K562 (cell line): ENCODE measurements at regions not wholly inside any gene's neighbourhood (a gene's known extent, or its start where the extent isn't known, plus 50 kb on each side); places are given as distances from the start of the nearest gene placed in this dataset.

Source experiments
- ATAC-seq: fragments of 200-7000 bp; cut with Tn5 transposase; 3 replicates; pipeline ENCODE4 v1.9.1; 2020; ENCODE audit warnings: moderate library complexity
- BruUV-seq: library from RNA; stranded (reverse); fragments of 400-500 nt; replicated peaks from 2 replicates; lab custom pipeline; 2021; lab: Mats Ljungman, UMichigan
- CTCF ChIA-PET: fragments of 300-600 bp; formaldehyde crosslinking; extraction: SDS; loops from one replicate; lab custom pipeline; 2021; ENCODE audit warnings: low intra/inter-chr PET ratio; lab: Yijun Ruan, JAX
- POLR2A ChIA-PET: fragments of 300-600, 350-650 bp; sonication (Branson Sonifier 250); formaldehyde crosslinking; extraction: SDS; loops from one replicate; lab custom pipeline; 2021; ENCODE audit warnings: antibody characterized with exemption, inconsistent platforms; lab: Yijun Ruan, JAX
- DNase-seq, 4 experiments: peaks; one replicate each; pipeline versions ENCODE4 v3.0.0 to v3.0.0-alpha.2; 2011 to 2018; ENCODE audit warnings: low spot score in 3 of 4, mixed read lengths in 3 of 4; ENCODE audit errors: extremely low read depth in 1 of 4
- FAIRE-seq: peaks from 2 replicates; lab custom pipeline; 2011; peaks lifted over from hg19 to GRCh38; lab: Jason Lieb, UNC
- H2AFZ ChIP-seq: 2 replicates; pipeline ENCODE4 v1.6.0; 2011; ENCODE audit warnings: low read depth, low read length, control low read depth, inconsistent platforms
- H3K27ac ChIP-seq: fragments of 200-600 bp; 3 replicates; pipeline ENCODE4 v1.8.0; 2011; ENCODE audit warnings: low read depth, mild to moderate bottlenecking, control low read depth, inconsistent platforms, low read length, moderate library complexity, mixed read lengths; ENCODE audit errors: extremely low read depth
- H3K27me3 ChIP-seq, 2 experiments: fragments of 300-600 bp in 1 of 2; 2 replicates in 1 of 2; 3 replicates in 1 of 2; pipeline versions ENCODE4 v1.6.0 to v1.8.0; 2011; ENCODE audit warnings: inconsistent platforms in 2 of 2, low read length in 2 of 2, mild to moderate bottlenecking in 1 of 2, mixed read lengths in 1 of 2, moderate library complexity in 1 of 2; ENCODE audit not compliant: control insufficient read depth in 2 of 2, insufficient read depth in 2 of 2
- H3K36me3 ChIP-seq: fragments of 300-600 bp; 3 replicates; pipeline ENCODE4 v1.8.0; 2011; ENCODE audit warnings: mild to moderate bottlenecking, low read length, inconsistent platforms; ENCODE audit not compliant: control insufficient read depth, insufficient read depth
- H3K4me1 ChIP-seq, 2 experiments: fragments of 200-600 bp in 1 of 2; replicated peaks in 1 of 2; 2 replicates in 1 of 2; 3 replicates in 1 of 2; pipeline versions ENCODE4 v1.5.1 to v1.8.0; 2011; ENCODE audit warnings: inconsistent platforms in 2 of 2, low read length in 2 of 2, mild to moderate bottlenecking in 1 of 2, mixed read lengths in 1 of 2, moderate library complexity in 1 of 2; ENCODE audit not compliant: control insufficient read depth in 2 of 2, insufficient read depth in 2 of 2
- H3K4me2 ChIP-seq: 2 replicates; pipeline ENCODE4 v1.6.1; 2011; ENCODE audit warnings: low read length, control low read depth, inconsistent platforms, mixed read lengths; ENCODE audit not compliant: insufficient read depth
- H3K4me3 ChIP-seq: fragments of 200-600 bp; sonication (generic), shearing (Covaris generic); 2 replicates; pipeline ENCODE4 v1.5.1; 2016; ENCODE audit warnings: control low read depth, inconsistent platforms
- H3K79me2 ChIP-seq: fragments of 200-600 bp; 3 replicates; pipeline ENCODE4 v1.8.0; 2011; ENCODE audit warnings: low read length, inconsistent platforms; ENCODE audit not compliant: control insufficient read depth, insufficient read depth
- H3K9ac ChIP-seq, 2 experiments: 2 replicates each; pipeline versions ENCODE4 v1.6.0 to v1.6.1; 2011; ENCODE audit warnings: low read depth in 2 of 2, low read length in 2 of 2, control low read depth in 1 of 2, inconsistent platforms in 1 of 2, mild to moderate bottlenecking in 1 of 2, mixed read lengths in 1 of 2; ENCODE audit not compliant: insufficient read depth in 1 of 2
- H3K9me1 ChIP-seq: one replicate; pipeline ENCODE4 v1.6.0; 2011; ENCODE audit warnings: inconsistent platforms, mild to moderate bottlenecking, low read length, moderate library complexity; ENCODE audit not compliant: control insufficient read depth, insufficient read depth
- H3K9me3 ChIP-seq: replicated peaks from 2 replicates; pipeline ENCODE4 v1.5.1; 2011; ENCODE audit warnings: low read depth, low read length, inconsistent platforms; ENCODE audit not compliant: control insufficient read depth, insufficient read depth
- H4K20me1 ChIP-seq: replicated peaks from 2 replicates; pipeline ENCODE4 v1.6.1; 2011; ENCODE audit warnings: low read length, inconsistent platforms, mixed read lengths; ENCODE audit not compliant: control insufficient read depth, insufficient read depth
- EHMT2 ChIP-seq: fragments of 450-650 bp; IDR thresholded peaks from 2 replicates; pipeline ENCODE4 v1.6.1; 2018; ENCODE audit warnings: antibody characterized with exemption
- ESRRB ChIP-seq: fragments of 250-450 bp; sonication (Bioruptor Pico); IDR thresholded peaks from 2 replicates; pipeline ENCODE4 v1.5.0; 2020; ENCODE audit warnings: mild to moderate bottlenecking, moderate library complexity, borderline replicate concordance
- RBBP5 ChIP-seq: fragments of 200-600 bp; sonication (generic); IDR thresholded peaks from 2 replicates; pipeline ENCODE4 v1.6.1; 2012; ENCODE audit warnings: borderline replicate concordance, mild to moderate bottlenecking, low read length, control low read depth, inconsistent platforms; ENCODE audit not compliant: insufficient read depth, poor library complexity, severe bottlenecking
- ZBTB7A ChIP-seq: IDR thresholded peaks from 2 replicates; pipeline ENCODE4 v1.6.1; 2011; ENCODE audit warnings: low read depth, mild to moderate bottlenecking, low read length, moderate library complexity, borderline replicate concordance; ENCODE audit not compliant: control insufficient read depth
- WGBS: fragments of 100-300 bp; shearing (Covaris generic); methylation state at CpG from one replicate; pipeline ENCODE4 v1.1.6; 2016; ENCODE audit warnings: low coverage, mixed read lengths; ENCODE audit not compliant: insufficient coverage; ENCODE audit errors: missing lambda C conversion rate; 5-methylcytosine and 5-hydroxymethylcytosine counted together
- in situ Hi-C: fragments of 300-500 bp; cut with MboI; formaldehyde crosslinking; loops from 4 replicates; pipeline ENCODE4 v1.15.0; 2018; ENCODE audit warnings: inconsistent platforms, mixed read lengths
- intact Hi-C: fragments of 100-400 bp; cut with micrococcal nuclease; formaldehyde crosslinking; loops from 2 replicates; pipeline ENCODE4 v1.14.2; 2022
- TF ChIP-seq, protein P1 (sequence below): fragments of 200-800 bp; sonication (Bioruptor generic); IDR thresholded peaks from 2 replicates; pipeline ENCODE4 v1.6.1; 2016; ENCODE audit warnings: missing genetic modification characterization, missing compliant biosample characterization
- TF ChIP-seq, protein P2 (sequence below), 2 experiments: fragments of 450-650 bp; formaldehyde crosslinking in 1 of 2; IDR thresholded peaks; 2 replicates each; pipeline versions ENCODE4 v1.4.0 to v1.6.1; 2014 to 2020; ENCODE audit warnings: mild to moderate bottlenecking in 2 of 2, borderline replicate concordance in 1 of 2, low read depth in 1 of 2

DNA sequence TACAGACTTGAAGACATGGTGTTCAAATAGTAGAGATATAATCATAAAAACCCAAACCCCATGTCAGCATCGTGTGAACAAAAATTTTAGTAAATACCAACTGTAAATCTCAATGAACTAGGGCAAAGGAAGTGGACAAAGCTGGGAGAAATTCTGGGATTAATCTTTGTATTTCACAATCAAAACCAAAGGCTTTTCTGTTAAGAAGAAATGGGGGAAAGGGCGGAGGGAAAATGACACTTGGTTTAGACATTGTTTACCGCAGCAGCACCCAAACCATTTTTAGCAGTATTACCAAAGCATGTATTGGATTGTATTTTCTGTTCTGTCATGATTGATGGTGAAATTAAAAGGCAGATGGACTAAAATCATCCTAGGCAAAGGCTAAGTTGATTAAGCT is 134.2 kb upstream of the PRSS3 start (continued):
- TF ChIP-seq RBBP5 (no peak), ESRRB (CRISPR knock-in tag) (no peak)
- TF ChIP-seq, protein P1, sequence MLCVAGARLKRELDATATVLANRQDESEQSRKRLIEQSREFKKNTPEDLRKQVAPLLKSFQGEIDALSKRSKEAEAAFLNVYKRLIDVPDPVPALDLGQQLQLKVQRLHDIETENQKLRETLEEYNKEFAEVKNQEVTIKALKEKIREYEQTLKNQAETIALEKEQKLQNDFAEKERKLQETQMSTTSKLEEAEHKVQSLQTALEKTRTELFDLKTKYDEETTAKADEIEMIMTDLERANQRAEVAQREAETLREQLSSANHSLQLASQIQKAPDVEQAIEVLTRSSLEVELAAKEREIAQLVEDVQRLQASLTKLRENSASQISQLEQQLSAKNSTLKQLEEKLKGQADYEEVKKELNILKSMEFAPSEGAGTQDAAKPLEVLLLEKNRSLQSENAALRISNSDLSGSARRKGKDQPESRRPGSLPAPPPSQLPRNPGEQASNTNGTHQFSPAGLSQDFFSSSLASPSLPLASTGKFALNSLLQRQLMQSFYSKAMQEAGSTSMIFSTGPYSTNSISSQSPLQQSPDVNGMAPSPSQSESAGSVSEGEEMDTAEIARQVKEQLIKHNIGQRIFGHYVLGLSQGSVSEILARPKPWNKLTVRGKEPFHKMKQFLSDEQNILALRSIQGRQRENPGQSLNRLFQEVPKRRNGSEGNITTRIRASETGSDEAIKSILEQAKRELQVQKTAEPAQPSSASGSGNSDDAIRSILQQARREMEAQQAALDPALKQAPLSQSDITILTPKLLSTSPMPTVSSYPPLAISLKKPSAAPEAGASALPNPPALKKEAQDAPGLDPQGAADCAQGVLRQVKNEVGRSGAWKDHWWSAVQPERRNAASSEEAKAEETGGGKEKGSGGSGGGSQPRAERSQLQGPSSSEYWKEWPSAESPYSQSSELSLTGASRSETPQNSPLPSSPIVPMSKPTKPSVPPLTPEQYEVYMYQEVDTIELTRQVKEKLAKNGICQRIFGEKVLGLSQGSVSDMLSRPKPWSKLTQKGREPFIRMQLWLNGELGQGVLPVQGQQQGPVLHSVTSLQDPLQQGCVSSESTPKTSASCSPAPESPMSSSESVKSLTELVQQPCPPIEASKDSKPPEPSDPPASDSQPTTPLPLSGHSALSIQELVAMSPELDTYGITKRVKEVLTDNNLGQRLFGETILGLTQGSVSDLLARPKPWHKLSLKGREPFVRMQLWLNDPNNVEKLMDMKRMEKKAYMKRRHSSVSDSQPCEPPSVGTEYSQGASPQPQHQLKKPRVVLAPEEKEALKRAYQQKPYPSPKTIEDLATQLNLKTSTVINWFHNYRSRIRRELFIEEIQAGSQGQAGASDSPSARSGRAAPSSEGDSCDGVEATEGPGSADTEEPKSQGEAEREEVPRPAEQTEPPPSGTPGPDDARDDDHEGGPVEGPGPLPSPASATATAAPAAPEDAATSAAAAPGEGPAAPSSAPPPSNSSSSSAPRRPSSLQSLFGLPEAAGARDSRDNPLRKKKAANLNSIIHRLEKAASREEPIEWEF (CRISPR knock-in tag), result no peak

DNA sequence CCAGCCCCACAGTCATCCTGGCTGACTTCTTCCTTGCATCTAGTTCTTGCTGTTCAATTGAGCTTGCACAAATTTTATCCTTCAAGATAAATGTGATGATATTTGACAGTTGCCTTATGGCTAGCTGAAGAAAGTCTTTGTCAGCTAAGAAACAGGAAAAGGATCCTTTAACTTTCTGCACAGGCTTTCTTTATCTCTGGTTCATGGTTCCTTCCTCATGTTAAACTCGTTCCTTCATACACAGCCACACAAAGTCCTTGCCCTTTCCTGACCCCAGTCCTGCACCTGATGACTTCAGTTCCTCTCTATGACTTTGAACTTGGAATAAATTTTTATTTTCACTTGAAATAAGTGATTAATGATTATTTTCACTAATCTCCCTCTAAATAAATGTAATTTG is 132.5 kb upstream of the PRSS3 start:
- Histone ChIP-seq H3K4me3 (no peak overlapping the region), H3K9me1 (no peaks in the 10 kb centered on the region), H3K4me2 (no peak overlapping the region), H2AFZ (no peak overlapping the region), H3K27me3 (peaks cover 0 to 2% of the 10 kb centered on the region in 2 experiments; a peak in 1 of 5 replicates), H3K27ac (no peak overlapping the region), H3K9me3 (no peaks in the 10 kb centered on the region), H3K9ac (no peak overlapping the region), H3K79me2 (no peaks in the 10 kb centered on the region), H3K4me1 (no peaks in the 10 kb centered on the region), H4K20me1 (no peaks in the 10 kb centered on the region), H3K36me3 (no peaks in the 10 kb centered on the region)
- FAIRE-seq (no peak), DNase-seq (no peak), ATAC-seq (no peak)
- no peak for TF ChIP-seq EHMT2
- TF ChIP-seq ZBTB7A, result no peak
- TF ChIP-seq, protein P2, sequence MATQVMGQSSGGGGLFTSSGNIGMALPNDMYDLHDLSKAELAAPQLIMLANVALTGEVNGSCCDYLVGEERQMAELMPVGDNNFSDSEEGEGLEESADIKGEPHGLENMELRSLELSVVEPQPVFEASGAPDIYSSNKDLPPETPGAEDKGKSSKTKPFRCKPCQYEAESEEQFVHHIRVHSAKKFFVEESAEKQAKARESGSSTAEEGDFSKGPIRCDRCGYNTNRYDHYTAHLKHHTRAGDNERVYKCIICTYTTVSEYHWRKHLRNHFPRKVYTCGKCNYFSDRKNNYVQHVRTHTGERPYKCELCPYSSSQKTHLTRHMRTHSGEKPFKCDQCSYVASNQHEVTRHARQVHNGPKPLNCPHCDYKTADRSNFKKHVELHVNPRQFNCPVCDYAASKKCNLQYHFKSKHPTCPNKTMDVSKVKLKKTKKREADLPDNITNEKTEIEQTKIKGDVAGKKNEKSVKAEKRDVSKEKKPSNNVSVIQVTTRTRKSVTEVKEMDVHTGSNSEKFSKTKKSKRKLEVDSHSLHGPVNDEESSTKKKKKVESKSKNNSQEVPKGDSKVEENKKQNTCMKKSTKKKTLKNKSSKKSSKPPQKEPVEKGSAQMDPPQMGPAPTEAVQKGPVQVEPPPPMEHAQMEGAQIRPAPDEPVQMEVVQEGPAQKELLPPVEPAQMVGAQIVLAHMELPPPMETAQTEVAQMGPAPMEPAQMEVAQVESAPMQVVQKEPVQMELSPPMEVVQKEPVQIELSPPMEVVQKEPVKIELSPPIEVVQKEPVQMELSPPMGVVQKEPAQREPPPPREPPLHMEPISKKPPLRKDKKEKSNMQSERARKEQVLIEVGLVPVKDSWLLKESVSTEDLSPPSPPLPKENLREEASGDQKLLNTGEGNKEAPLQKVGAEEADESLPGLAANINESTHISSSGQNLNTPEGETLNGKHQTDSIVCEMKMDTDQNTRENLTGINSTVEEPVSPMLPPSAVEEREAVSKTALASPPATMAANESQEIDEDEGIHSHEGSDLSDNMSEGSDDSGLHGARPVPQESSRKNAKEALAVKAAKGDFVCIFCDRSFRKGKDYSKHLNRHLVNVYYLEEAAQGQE (IDR thresholded peaks at IDR 0.05; ENCODE audit: borderline replicate concordance), result no peak
- TF ChIP-seq, protein P2 (CRISPR knock-in tag; IDR thresholded peaks at IDR 0.05; ENCODE audit: low read depth), result no peak
- CTCF ChIA-PET, result no interaction called here
- in situ Hi-C loops, result no loop called here
- POLR2A ChIA-PET, result no interaction called here
- BruUV-seq, result no TSS peak
- intact Hi-C loops, result no loop called here
- WGBS, result 8% methylated on average over 1 of the region's 1 CpG
